ENCODE measurements at regions not wholly inside any gene's neighbourhood (a gene's known extent, or its start where the extent isn't known, plus 50 kb on each side); places are given as distances from the start of the nearest gene placed in this dataset.

GRCh38 chr13:67509018-67509417 lies 278.9 kb upstream of the PCDH9 start:
- TF ChIP-seq CTCF (IDR thresholded peaks at IDR 0.05) (no peak), EZH2 (IDR thresholded peaks at IDR 0.05) (no peak)

All from neural progenitor cell (in vitro differentiated cells).